ENCODE measurements at regions not wholly inside any gene's neighbourhood (a gene's known extent, or its start where the extent isn't known, plus 50 kb on each side); places are given as distances from the start of the nearest gene placed in this dataset.
"Not testable (repeated sequence)": the region's sequence is repeated elsewhere in the genome, so short reads cannot be mapped to it uniquely, and the experiment has no call there.

DNA sequence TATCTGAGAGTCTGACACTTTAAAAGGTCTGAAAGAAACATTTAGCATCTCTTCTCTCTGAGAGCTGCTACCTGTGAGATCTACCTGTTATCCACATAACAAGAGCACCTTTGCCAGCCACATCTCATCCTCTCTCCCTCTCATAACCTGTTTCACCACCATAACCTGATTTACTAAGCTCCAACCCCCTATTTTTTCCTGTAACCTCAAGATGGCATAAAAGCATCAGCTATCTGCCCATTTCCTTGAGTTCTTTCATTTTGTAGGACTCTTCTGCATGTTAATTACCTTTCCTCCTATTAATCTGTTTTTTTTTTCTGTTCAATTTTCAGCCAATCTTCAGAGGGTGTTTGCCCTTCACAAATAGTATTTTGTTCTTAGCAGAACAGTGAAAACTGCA lies 136.5 kb upstream of the KCNK1 start:
- DNase-seq = no peak

DNA sequence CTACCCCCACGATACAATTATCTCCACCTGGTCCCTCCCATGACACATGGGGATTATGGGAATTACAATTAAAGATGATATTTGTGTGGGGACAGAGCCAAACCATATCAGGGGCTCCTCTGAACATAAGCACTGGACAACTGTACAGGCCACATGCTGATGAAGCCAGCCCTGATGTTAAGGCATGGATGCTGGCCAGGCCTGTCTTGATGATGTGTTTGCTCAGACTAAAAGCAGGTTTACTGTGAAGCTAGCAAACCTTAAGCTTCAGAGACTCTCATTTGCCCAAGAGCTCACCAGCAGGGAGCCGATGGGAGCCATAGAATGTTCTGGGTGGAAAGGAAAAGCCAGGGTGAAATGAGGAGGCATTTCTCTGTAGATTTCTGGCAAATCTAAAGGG lies 135.3 kb upstream of the KCNK1 start:
- DNase-seq = no peak

DNA sequence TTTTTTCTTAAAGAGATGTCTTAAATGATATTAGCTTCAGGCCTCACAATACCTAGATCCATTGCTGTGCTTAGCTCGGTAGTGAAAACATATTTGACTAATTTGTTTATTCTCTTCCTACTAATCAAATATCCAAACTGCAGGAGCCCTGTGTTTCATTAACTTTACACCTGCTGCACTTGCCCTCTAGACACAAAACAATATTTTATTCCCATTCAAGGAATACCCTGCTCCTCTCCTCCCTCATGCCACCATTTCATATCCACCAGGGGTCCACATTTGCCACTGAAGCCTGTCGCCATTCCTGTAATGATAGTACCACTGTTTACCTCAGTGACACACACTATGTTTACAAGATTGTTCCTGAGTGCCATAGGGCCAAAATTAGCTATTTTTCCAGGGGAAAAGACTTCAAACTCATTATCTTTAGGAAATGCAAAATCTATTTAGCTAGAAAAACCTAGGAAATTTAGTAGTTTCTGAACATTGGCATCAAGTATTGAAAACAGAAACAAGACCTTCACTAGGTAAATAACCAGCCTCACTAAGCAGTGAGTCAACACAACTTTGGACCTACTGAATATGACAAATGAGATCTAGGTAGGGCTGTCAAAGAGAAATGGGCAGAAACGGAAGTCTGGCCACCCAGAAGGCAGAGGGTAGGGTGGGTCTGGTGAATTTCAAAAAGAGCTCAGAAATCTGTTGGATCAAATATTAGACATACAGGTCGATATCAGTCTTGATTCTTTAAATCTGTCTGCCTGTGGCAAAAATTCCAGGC lies 134.6 kb upstream of the KCNK1 start:
- no peak for DNase-seq

DNA sequence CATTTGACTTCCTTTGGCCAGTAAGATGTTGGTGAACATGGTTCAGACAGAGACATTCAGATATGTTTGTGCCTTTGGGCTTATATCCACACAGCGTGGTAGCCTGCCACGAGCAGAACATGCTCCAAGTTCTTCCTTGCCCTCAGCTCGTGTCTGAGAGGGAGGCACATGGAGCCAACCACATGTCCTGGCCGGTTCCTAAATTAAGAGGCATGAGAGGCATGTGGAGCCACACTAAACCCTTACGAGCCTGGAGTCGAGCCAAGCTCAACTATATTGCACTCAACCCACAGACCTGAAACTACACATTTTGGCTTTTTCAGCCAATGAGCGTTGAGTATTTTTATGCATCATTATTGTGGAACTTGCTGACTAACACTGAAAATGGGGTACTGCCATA lies 133.7 kb upstream of the KCNK1 start:
- DNase-seq = no peak

DNA sequence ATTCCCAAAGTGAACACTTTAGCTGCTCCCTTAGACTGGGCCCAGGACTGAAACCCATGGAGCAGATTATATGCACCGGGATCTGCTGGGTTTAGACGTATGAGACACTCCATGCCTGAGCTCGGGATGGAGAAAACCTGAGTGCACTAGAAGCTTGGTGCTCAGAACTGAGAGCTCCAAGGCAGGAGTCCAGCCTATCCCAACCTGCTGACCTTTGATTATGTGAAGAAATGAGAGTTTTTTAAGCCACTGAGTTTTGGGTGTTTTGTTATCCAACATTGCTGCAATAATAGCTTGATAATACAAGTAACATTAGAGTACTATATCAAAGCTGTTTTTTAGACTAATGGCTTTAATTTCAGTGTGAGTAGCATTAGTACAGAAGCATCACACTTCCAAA lies 131.5 kb upstream of the KCNK1 start:
- DNase-seq = no peak

DNA sequence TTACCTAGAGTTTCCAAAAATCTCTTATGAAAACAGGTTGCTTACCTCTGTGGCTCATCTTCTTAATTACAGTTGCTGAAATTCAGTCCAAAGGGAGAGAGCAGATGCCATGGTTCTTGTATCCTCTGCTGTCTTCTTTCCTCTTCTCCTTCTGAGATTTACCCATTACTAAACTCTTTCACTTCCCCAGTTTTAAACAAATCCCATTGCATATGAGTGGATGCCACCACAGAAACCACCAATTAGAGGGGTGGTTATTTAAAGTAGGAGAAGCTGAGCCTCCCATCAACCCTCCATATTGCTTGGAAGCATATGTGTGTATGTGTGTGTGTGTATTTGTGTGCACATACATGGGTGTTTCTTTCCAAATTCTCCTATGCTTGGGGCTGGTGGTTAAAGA lies 128.5 kb upstream of the KCNK1 start:
- DNase-seq = no peak

DNA sequence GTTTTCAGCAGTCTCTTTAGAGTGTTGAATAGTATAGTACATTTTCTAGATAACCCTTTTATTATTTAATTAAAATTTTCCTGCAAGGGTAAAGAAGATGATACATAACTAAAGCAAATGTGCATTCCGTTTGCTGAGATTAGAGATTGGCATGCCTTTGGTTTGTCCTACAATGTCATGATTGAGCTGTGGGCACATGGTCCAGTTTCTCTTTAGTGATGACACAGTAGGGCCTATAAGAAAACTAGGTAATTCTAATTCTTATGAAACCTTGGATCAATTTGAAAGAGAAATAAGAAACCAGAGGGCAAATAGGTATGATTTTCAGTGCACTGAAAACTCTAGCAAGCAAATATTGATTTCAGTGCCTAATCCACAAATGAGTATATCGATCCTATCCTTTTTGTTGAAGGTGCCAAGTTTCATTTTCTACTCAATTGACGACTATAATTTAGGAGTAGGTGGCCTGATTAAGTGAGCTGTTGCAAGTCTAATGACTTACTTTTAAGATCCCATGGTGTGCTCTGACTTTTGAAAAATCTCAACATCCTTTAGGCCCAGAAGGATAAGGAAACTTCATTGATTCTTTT lies 128.0 kb upstream of the KCNK1 start:
- DNase-seq = no peak

DNA sequence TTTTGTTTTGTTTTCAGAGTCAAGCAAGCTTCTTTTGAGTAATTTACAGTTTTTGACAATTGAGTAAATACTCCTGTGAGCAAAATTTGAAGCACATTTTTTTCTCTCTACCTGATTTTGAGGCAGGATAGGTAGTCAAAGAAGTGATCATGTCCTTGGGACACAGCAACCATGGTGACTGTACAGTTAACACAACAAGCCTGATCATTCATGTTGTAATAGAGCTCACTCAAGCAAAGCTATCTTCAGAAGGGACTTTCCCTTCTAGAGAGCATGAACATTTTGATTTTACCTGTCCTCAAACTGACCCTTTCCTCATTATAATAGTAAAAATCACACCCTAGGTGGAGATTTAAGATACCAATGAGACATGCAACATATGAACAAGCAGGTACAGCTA lies 126.5 kb upstream of the KCNK1 start:
- DNase-seq = no peak

DNA sequence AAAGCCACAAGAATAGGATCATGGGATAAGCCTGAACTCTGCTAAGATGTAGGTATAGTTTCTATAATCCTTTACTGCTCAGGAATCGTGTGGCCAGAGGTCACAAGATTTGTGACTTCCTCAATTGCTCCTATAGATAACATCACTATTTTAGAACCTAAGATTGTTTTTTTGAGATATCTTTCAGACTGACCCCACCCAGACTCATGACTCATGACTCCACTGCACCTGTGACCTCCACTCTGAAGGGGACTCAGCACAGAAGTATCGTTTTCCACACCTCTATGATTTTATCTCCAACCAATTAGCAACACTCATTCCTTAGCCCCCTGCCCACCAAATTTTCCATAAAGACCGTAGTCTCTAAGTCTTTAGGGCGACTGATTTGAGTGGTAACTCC lies 124.5 kb upstream of the KCNK1 start:
- no peak for DNase-seq

DNA sequence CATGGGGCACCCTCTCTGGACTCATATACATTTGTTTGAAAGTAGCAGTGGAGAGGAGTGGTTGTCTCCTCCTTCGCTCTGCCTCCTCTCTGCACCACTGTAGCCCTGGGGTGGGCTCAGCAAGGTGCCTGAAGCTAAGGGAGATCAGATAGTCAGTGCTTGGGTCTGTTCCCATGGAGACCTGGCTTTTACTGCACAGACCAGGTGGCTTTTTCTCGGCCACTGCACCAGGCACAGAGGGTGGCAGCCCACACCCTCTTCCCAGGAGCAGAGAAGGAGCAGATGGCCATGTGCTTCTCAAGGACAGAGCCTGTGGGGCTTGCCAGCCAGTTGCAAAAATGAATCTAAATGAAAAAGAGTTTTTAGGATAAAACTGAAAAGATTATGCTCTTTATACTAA lies 123.4 kb upstream of the KCNK1 start:
- no peak for DNase-seq

DNA sequence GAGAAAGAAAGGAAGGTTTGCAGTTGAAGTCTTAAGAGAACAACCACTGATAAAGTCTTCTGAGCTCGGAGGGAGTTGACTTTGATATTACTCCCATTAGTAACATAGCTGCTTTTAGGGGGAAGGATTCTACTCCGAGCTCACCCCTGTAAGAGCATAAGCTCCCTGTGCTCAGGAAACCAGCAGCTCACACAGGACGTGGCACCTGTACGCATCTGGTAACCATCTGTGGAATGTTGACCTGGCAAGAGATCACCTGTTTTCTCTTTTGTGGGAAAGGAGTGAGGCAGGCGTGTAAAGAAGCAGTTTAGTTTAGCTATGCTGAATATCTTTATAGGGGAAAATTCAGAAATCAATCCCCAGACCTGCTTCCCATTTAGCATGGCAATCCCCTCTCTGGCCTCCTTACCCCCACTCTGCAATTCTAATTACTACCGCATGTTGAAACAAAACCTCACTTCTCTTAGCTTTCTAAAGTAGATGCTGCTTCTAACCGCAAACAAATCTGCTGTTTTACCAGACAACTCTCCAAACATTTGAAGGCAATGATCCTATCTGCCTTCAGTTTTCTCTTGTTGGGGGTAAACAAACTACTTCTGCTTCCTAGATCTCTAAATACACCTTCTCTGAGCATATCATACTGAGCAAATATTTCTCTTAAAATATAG lies 121.8 kb upstream of the KCNK1 start:
- no peak for DNase-seq

DNA sequence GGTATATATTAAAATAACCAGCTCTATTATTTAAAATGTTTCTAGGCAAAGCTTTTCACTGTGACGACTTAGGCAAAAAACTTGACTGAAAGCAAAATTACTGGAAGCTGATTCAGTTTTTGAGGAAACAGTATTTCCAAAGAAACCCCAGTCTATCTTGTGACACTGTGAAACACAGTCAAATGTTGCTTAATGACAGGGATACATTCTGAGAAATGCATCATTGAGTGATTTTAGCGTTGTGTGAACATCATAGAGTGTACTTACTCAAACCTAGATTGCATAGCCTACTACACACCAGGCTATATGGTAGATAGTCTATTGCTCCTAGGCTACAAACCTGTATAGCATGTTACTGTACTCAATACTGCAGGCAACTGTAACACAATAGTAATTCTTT lies 116.9 kb upstream of the KCNK1 start:
- DNase-seq = no peak

DNA sequence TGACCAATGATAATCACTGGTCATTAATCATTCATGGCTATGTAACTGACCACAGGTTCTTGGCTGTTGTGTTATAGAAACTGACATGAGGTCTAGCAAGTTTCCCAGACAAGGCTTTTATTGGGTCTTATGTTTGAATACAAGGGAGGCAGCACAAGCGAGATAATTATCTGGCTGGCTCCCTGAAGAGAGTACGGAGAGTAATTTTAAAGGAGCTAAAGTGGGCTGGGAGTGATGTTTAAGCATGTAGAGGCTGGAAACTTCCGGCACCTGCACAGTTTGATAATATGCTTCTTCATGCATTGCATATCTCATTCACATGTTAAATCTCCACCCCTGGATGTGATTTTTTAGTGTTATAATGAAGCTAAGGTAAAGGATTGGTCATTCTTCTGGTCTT lies 116.2 kb upstream of the KCNK1 start:
- DNase-seq = no peak

DNA sequence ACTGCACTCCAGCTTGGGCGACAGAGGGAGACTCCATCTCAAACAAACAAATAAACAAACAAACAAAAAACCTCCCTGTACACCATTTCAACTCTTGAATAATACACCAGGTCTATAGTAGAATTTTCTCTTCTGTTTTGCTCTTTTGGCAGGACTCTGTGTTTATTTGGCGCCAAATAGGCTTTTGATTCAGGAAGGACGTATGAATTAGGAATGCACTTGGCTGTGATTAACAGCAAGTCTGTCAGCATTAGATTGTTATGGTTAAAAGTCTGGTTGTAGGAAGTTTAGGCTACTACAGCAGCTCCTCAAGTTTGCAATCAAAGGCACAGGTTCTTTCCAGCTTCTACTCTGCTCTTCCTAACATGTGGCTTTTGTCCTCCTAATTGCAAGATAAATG lies 113.8 kb upstream of the KCNK1 start:
- no peak for DNase-seq

DNA sequence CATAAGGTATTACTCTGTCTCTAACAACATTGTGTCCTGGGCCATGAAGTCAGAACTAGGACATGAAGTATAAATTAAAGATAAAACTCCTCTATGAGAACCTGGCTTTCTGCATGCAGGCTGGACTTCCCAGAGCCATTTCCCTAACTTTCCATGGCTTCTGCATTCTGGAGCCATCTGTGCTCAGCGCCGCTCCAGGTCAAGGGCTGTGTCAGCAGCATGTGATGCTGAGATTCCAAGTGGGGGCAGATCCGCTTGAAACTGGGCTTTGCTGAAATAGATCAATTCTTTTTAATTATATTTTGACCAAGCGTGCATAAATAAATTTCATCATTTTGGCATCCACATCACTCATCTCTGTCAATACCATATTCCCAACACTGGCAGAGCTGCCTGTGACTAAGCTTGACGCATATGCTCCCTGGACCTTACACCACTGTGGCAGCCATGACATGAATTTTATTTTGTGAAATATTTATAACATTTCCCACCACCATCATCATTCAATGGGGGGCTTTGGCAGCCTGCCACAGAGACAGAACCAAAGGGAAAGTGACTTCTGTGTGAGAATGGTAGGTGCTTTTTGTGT lies 110.4 kb upstream of the KCNK1 start:
- no peak for DNase-seq

DNA sequence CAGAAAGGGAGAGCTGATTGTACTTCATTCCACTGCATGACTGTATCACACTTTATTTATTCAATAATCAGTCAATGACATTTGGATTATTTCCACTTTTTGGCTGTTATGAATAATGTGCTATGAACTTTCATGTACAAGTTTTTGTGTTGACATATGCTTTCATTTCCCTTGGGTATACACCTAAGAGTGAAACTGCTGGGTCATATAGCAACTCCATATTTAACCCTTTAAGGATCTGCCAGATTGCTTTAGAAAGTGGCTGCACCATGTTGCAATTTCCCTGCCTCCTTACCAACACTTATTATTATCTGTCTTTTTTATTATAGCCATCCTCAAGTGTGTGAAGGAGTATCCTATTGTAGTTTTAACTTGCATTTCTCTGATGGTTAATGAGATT lies 108.8 kb upstream of the KCNK1 start:
- DNase-seq = no peak

DNA sequence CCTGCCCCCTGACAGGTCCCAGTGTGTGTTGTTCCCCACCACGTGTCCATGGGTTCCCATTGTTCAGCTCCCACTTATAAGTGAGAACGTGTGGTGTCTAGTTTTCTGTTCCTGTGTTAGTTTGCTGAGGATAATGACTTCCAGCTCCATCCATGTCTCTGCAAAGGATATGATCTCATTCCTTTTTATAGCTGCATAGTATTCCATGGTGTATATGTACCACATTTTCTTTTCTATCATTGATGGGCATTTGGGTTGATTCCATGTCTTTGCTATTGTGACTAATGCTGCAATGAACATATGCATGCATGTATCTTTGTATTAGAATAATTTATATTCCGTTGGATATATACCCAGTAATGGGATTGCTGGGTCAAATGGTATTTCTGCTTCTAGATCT lies 108.0 kb upstream of the KCNK1 start:
- not testable (repeated sequence) for DNase-seq

DNA sequence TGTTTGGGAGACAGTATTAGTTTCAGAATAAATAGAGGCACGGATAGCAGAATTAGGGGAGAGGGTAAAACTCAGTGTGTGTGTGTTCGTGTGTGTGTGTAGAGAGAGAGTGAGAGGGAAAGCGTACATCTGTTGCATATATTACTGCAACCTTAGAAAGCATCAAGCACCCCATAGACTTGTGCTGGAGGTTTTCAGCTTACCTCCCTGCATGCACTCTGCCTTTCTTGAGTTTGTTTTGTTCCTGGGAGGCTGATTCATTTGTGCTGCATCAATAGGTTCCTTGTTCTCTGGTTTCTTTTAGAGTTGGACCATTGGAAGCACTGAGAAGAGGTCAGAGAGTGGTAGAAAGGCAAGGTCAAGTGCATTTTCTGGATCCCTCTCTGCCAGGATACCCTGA lies 104.4 kb upstream of the KCNK1 start:
- DNase-seq = no peak

DNA sequence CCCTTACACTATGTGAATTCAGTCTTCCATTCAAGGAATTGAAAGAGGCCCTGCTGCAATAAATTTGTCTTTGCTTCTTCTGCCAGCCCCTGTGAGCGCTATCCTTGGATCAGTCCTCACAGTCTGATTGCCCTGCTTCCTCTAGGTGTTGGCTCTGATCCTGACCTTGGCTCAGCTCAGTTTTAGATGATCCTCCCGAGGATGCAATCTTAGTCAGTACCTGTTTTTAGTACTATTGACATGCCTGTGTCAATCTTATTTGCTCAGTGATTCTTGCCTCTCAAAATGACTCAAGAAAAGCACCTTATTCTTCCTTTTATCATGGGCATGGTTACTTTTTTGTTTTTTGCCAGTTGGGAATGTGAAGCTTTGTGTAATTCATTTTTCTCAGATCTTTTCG lies 101.4 kb upstream of the KCNK1 start:
- DNase-seq = no peak

DNA sequence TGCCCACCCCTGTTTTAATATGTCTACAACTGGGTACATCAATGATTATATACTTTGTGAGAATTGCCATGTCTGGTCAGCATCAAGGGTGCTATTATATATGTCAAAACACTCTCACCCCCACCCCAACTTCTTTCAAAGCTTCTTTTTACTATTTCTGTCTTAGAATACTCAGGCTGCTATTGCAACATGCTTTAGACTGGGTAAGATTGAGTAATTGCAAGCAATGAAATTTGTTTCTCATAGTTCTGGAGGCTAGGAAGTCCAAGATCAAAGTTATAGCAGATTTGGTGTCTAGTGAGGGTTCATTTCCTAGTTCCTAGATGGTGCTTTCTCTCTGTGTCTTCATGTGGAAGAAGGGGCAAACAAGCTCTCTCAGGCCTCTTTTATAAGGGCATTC lies 100.5 kb upstream of the KCNK1 start:
- DNase-seq = no peak

DNA sequence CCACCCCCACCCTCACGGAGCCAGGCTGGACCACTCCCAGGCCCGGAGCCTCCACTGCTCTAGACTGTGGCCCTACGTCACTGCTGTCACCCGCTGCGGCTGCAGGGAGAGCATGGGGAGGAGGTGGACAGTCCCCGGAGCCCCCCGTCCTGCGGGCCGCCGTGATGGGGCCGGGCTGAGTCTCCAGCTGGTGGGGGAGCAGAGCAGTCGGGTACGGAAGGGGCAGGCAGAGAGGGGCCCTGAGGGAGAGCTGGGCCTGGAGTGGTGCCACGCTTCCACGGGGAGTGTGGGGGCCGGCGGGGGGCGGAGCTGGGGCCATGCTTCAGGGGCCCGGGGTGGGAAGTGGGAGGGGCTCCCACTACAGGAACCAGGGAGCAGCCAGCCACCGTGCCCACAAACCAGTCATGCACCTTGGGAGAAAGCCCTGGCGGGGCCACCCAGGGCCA lies 98.9 kb upstream of the KCNK1 start:
- no peak for DNase-seq

DNA sequence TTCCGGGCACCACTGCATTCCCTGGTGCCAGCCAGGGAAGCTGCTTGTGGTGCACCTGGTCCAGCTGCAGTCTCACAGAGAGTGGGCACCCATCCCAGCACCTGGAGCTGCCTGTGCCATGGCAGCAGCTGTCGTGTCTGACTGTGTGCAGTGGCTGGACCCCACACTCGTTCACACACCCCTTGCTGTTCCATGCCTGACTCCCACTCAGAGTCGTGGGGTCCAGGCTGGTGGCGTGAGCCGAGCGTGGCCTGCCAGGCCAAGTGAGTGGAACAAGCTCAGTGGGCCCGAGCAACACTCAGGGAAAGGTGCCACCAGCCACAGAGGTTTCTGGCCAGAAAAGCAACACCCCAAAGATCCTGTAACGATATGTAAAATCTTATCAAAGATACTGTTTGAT lies 97.2 kb upstream of the KCNK1 start:
- DNase-seq = no peak

DNA sequence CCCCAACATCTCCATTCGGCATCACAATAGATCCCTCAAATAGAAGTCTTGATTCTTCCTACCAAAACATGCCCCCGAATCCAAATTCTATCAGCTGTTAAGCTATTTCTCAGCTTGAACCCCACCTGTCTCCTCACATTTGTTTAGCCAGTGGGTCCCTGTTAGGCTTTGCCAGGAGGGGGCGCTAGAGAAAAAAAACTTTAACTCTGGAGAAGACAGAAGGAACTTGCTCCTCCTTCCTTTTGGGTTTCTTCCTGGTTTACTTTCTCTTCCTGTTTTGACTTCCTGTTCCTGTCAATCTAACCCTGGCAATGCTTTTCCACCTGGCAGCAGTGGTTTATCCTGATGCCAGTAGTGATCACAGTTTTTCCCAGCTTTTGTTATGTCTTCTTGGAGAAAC lies 95.6 kb upstream of the KCNK1 start:
- peak; percentile 17 for DNase-seq

Measured in fibroblast of skin of scalp (primary cell).